ENCODE measurements at regions not wholly inside any gene's neighbourhood (a gene's known extent, or its start where the extent isn't known, plus 50 kb on each side); places are given as distances from the start of the nearest gene placed in this dataset.
"Not testable (repeated sequence)": the region's sequence is repeated elsewhere in the genome, so short reads cannot be mapped to it uniquely, and the experiment has no call there.

GRCh38 chr7:65146118-65146914 is 139.8 kb upstream of the ERV3-1 start:
- DNase-seq = not testable (repeated sequence)

GRCh38 chr7:65145710-65146109 is 139.2 kb upstream of the ERV3-1 start:
- not testable (repeated sequence) for DNase-seq

- DNase-seq = not testable (repeated sequence)
Observed at GRCh38 chr7:65145008-65145407, 138.5 kb upstream of the ERV3-1 start.

GRCh38 chr7:65144557-65144956 is 138.1 kb upstream of the ERV3-1 start:
- not testable (repeated sequence) for DNase-seq

GRCh38 chr7:65144119-65144518 is 137.6 kb upstream of the ERV3-1 start:
- DNase-seq = not testable (repeated sequence)

GRCh38 chr7:65141894-65142293 is 135.4 kb upstream of the ERV3-1 start:
- not testable (repeated sequence) for DNase-seq

- DNase-seq = peak in 2 of 56 donors; percentile 1 to 2
Observed at GRCh38 chr7:65141405-65141778, 134.9 kb upstream of the ERV3-1 start.

- DNase-seq = peak in 2 of 56 donors; percentile 2 to 11
Observed at GRCh38 chr7:65140543-65141404, 134.3 kb upstream of the ERV3-1 start.

GRCh38 chr7:65136850-65137249 is 130.4 kb upstream of the ERV3-1 start:
- DNase-seq = not testable (repeated sequence)

- DNase-seq = not testable (repeated sequence)
Observed at GRCh38 chr7:65133087-65133486, 126.6 kb upstream of the ERV3-1 start.

- DNase-seq = not testable (repeated sequence)
Observed at GRCh38 chr7:65132256-65132655, 125.8 kb upstream of the ERV3-1 start.

GRCh38 chr7:65127364-65127763 is 120.9 kb upstream of the ERV3-1 start:
- not testable (repeated sequence) for DNase-seq

GRCh38 chr7:65124600-65124999 is 118.1 kb upstream of the ERV3-1 start:
- not testable (repeated sequence) for DNase-seq

GRCh38 chr7:65105650-65106203 is 99.2 kb upstream of the ERV3-1 start:
- not testable (repeated sequence) for DNase-seq

- not testable (repeated sequence) for DNase-seq
Observed at GRCh38 chr7:65100499-65100898, 94.0 kb upstream of the ERV3-1 start.

- DNase-seq = peak in 1 of 56 donors; percentile 1
Observed at GRCh38 chr7:65081669-65082055, 75.2 kb upstream of the ERV3-1 start.

- DNase-seq = peak; percentile 31 to 97 (median 90)
Observed at GRCh38 chr7:65080799-65081668, 74.5 kb upstream of the ERV3-1 start.

- DNase-seq = not testable (repeated sequence)
Observed at GRCh38 chr7:65074959-65075358, 68.5 kb upstream of the ERV3-1 start.

GRCh38 chr7:65073160-65073559 is 66.7 kb upstream of the ERV3-1 start:
- DNase-seq = not testable (repeated sequence)

GRCh38 chr7:65071854-65072431 is 65.5 kb upstream of the ERV3-1 start:
- DNase-seq = not testable (repeated sequence)

All from amygdala (tissue), 56 donors.